ENCODE measurements at regions not wholly inside any gene's neighbourhood (a gene's known extent, or its start where the extent isn't known, plus 50 kb on each side); places are given as distances from the start of the nearest gene placed in this dataset.
"Not testable (repeated sequence)": the region's sequence is repeated elsewhere in the genome, so short reads cannot be mapped to it uniquely, and the experiment has no call there.

GRCh38 chr12:131557078-131557709 is 153.7 kb upstream of the SFSWAP start:
- Histone ChIP-seq H3K27ac (no peak overlapping the region), H3K27me3 (no peaks in the 10 kb centered on the region), H3K4me3 (no peak overlapping the region), H3K9me3 (no peaks in the 10 kb centered on the region), H3K4me1 (no peaks in the 10 kb centered on the region; the same call in 1 of the 2 replicates), H4K20me1 (no peaks in the 10 kb centered on the region), H3K4me2 (no peak overlapping the region), H3K9ac (no peak overlapping the region), H3K36me3 (no peaks in the 10 kb centered on the region)
- no peak for TF ChIP-seq Cebpa-rat (IDR thresholded peaks at IDR 0.05)

DNA sequence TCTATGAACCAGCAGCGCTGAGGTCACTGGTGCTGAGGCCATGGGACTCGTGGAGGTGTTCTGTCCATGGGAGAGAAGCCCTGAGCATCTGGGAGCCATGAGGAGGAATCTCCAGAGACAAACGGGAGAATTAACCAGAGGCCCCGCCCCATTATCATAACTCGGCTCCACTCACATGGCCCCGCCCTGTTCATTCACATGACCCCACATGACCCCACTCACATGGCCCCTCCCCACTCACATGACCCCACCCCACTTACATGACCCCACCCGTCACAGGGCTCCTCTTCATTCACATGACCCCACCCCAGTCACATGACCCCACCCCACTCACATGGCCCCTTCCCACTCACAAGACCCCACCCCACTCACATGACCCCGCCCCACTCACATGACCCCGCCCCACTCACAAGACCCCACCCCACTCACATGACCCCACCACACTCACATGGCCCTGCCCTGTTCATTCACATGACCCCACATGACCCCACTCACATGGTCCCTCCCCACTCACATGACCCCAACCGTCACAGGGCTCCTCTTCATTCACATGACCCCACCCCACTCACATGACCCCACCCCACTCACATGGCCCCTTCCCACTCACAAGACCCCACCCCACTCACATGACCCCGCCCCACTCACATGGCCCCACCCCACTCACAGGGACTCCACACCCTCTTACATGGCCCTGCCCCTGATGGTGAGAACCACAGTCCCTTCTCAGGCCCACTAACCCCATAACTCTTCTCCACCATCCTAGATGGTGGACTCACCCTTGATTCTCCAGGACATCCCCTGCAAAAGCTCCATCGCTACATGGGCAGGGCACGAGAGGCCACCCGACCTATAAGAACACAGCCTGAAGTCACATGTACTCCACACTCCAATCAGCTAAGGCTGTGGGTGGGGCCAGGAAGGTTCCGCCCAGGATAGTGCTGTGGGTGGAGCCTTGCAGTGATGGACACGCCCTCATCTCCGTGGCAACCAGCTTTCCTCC is 151.1 kb upstream of the SFSWAP start:
- H3K4me2 ChIP-seq = no peak overlapping the region
- H3K27ac ChIP-seq = no peak overlapping the region
- H3K27me3 ChIP-seq = no peaks in the 10 kb centered on the region
- H4K20me1 ChIP-seq = no peaks in the 10 kb centered on the region
- H3K4me3 ChIP-seq = no peak overlapping the region
- H3K4me1 ChIP-seq = no peaks in the 10 kb centered on the region
- no peaks in the 10 kb centered on the region for H3K36me3 ChIP-seq
- no peaks in the 10 kb centered on the region for H3K9me3 ChIP-seq
- no peak for TF ChIP-seq Cebpa-rat (IDR thresholded peaks at IDR 0.05)
- no peak overlapping the region for H3K9ac ChIP-seq

DNA sequence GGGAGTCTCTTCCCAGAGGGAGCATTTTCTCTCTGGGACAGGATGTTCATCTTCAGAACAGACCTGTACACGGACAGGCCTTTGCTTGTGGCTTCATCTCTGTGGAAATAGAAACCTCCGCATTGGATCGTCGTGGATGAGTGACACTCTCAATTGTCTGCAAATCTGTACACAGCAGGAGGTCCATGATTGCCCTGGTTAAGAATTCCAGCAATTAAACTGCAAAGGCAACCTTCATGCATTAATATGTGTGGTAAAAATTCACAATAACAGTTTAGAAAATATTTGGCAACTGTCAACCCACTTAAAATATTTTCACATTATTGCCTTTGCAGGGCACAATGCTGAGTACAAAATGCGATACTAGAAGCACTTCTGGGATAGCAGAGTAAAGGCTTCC is 149.8 kb upstream of the SFSWAP start:
- H3K9me3 ChIP-seq = no peaks in the 10 kb centered on the region
- H3K27me3 ChIP-seq = no peaks in the 10 kb centered on the region
- H3K9ac ChIP-seq = no peak overlapping the region
- no peaks in the 10 kb centered on the region for H3K36me3 ChIP-seq
- H3K27ac ChIP-seq = no peak overlapping the region
- no peak overlapping the region for H3K4me2 ChIP-seq
- no peak for TF ChIP-seq Cebpa-rat (IDR thresholded peaks at IDR 0.05)
- H3K4me3 ChIP-seq = no peak overlapping the region
- no peaks in the 10 kb centered on the region for H4K20me1 ChIP-seq
- no peaks in the 10 kb centered on the region for H3K4me1 ChIP-seq

- Histone ChIP-seq H3K27ac (no peak overlapping the region), H3K36me3 (no peaks in the 10 kb centered on the region), H3K4me2 (no peak overlapping the region), H3K4me3 (no peak overlapping the region), H4K20me1 (no peaks in the 10 kb centered on the region), H3K9ac (no peak overlapping the region), H3K4me1 (no peaks in the 10 kb centered on the region), H3K9me3 (no peaks in the 10 kb centered on the region), H3K27me3 (no peaks in the 10 kb centered on the region)
- no peak for TF ChIP-seq Cebpa-rat (IDR thresholded peaks at IDR 0.05)
Measured at GRCh38 chr12:131561891-131562684, 148.8 kb upstream of the SFSWAP start.

DNA sequence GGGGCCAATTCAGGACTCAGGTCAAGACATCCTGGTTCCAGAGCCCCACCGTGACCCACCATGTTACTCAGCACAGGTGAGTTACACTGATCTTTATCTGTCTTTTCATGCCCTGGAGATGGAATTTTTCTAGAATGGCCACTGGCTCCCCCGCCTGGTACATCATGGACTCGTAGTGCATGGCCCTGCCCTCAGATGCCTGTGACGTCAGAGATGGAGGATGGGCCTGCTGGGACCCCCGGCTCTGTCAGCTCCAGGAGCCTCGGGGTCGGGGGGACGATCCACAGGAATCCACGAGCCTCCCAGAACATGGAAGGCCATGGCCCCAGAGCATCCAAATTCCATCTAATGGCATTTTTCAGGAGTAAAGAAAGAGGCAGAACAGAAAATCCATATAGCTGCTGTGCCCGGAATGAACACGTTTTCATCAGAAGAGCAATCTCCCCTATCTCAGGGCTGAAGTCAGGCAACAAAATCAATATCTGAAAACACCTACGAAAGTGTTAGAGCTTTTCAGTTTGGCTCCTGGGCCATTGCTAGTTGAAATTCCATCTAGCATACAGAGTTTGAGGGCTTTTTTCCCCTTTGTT is 146.7 kb upstream of the SFSWAP start:
- H3K27me3 ChIP-seq, H3K4me1 ChIP-seq, H3K27ac ChIP-seq: not testable (repeated sequence)

GRCh38 chr12:131564845-131565244 is 146.0 kb upstream of the SFSWAP start:
- Histone ChIP-seq H3K4me3 (no peak overlapping the region), H3K36me3 (no peaks in the 10 kb centered on the region), H3K9ac (no peak overlapping the region), H4K20me1 (no peaks in the 10 kb centered on the region), H3K4me2 (no peak overlapping the region), H3K9me3 (no peaks in the 10 kb centered on the region), H3K4me1 (no peaks in the 10 kb centered on the region), H3K27me3 (no peaks in the 10 kb centered on the region), H3K27ac (no peak overlapping the region)
- no peak for TF ChIP-seq Cebpa-rat (IDR thresholded peaks at IDR 0.05)

More for the DNA sequence above, 146.7 kb upstream of the SFSWAP start:
- H3K9ac ChIP-seq, H3K4me3 ChIP-seq, H3K36me3 ChIP-seq, H3K9me3 ChIP-seq, H3K4me2 ChIP-seq, H4K20me1 ChIP-seq: not testable (repeated sequence)

- no peaks in the 10 kb centered on the region for H4K20me1 ChIP-seq
- no peaks in the 10 kb centered on the region for H3K4me1 ChIP-seq
- no peak overlapping the region for H3K9ac ChIP-seq
- no peak overlapping the region for H3K4me3 ChIP-seq
- TF ChIP-seq Cebpa-rat (IDR thresholded peaks at IDR 0.05) = no peak
- no peaks in the 10 kb centered on the region for H3K36me3 ChIP-seq
- no peaks in the 10 kb centered on the region for H3K27me3 ChIP-seq
- no peak overlapping the region for H3K4me2 ChIP-seq
- H3K9me3 ChIP-seq = no peaks in the 10 kb centered on the region
- H3K27ac ChIP-seq = no peak overlapping the region
Measured at GRCh38 chr12:131565267-131566015, 145.4 kb upstream of the SFSWAP start.

DNA sequence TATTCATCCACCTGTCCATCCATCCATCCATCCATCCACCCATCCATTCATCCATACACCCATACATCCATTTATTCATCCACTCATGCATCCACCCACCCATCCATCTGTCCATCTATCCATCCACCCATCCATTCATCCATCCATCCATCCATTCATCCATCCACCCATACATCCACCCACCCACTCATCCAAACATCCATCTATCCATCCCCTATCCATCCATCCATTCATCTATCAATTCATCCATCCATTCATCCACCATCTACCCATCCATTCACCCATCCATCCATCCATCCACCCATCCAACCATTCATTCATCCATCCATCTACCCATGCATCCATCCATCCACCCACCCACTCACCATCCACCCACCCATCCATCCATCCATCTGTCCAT is 142.6 kb upstream of the SFSWAP start:
- Histone ChIP-seq H3K36me3 (no peaks in the 10 kb centered on the region), H3K9me3 (no peaks in the 10 kb centered on the region), H4K20me1 (no peaks in the 10 kb centered on the region), H3K4me2 (no peak overlapping the region), H3K4me1 (no peaks in the 10 kb centered on the region), H3K27me3 (no peaks in the 10 kb centered on the region), H3K4me3 (no peak overlapping the region), H3K9ac (no peak overlapping the region), H3K27ac (no peak overlapping the region)
- no peak for TF ChIP-seq Cebpa-rat (IDR thresholded peaks at IDR 0.05)

GRCh38 chr12:131570596-131570995 is 140.3 kb upstream of the SFSWAP start:
- no peak for TF ChIP-seq Cebpa-rat (IDR thresholded peaks at IDR 0.05)
- Histone ChIP-seq H3K36me3 (no peaks in the 10 kb centered on the region), H3K4me3 (no peak overlapping the region), H3K9ac (no peak overlapping the region), H3K9me3 (no peaks in the 10 kb centered on the region), H3K27me3 (no peaks in the 10 kb centered on the region), H4K20me1 (no peaks in the 10 kb centered on the region), H3K27ac (no peak overlapping the region), H3K4me1 (peaks cover 10% of the 10 kb centered on the region; the same call in 1 of the 2 replicates), H3K4me2 (no peak overlapping the region)

All from BLaER1 (cell line).